GM13977 (cell line): ENCODE measurements at regions not wholly inside any gene's neighbourhood (a gene's known extent, or its start where the extent isn't known, plus 50 kb on each side); places are given as distances from the start of the nearest gene placed in this dataset.
"Not testable (repeated sequence)": the region's sequence is repeated elsewhere in the genome, so short reads cannot be mapped to it uniquely, and the experiment has no call there.

ENCODE experiments used
- DNase-seq: peaks from one replicate; pipeline ENCODE4 v3.0.0; 2012; ENCODE audit warnings: low spot score
- CTCF ChIP-seq: IDR thresholded peaks from 2 replicates; pipeline ENCODE4 v1.5.1; 2012; ENCODE audit warnings: mild to moderate bottlenecking, control low read depth; ENCODE audit not compliant: insufficient read depth; ENCODE audit errors: extremely low read depth, missing control alignments
- in situ Hi-C: fragments of 300-500 bp; cut with MboI; formaldehyde crosslinking; loops from one replicate; pipeline ENCODE4 v1.12.0; 2022; ENCODE audit warnings: low sequenced_read_pairs, low pct_unique_long_range_greater_than_20kb, mixed read lengths, inconsistent platforms; ENCODE audit not compliant: unreplicated experiment

GRCh38 chr2:122338000-122338399 is 582.5 kb downstream of the TSN start:
- TF ChIP-seq CTCF = no peak
- no peak for DNase-seq
- in situ Hi-C loops = no loop called here

DNA sequence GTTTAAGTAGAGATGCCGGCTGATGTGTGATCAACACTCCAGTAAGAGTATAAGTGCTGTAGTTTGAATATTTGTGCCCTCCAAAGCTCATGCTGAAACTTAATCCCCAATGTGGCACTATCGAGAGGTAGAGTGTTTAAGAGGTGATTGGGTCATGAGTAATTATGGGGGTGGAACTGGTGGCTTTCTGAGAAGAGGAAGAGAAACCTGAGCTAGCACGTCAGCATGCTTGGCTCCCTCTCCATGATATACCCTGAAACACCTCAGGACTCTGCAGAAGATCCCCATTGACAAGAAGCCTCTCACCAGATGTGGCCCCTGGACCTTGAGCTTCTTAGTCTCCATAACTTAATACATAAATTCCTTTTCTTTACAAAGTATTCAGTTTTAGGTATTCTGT is 584.8 kb downstream of the TSN start:
- DNase-seq = peak; percentile 19
- TF ChIP-seq CTCF = no peak

GRCh38 chr2:122341007-122341406 is 585.6 kb downstream of the TSN start:
- no peak for TF ChIP-seq CTCF
- in situ Hi-C loops = no loop called here

More for the DNA sequence above, 584.8 kb downstream of the TSN start:
- in situ Hi-C loops = no loop called here

DNA sequence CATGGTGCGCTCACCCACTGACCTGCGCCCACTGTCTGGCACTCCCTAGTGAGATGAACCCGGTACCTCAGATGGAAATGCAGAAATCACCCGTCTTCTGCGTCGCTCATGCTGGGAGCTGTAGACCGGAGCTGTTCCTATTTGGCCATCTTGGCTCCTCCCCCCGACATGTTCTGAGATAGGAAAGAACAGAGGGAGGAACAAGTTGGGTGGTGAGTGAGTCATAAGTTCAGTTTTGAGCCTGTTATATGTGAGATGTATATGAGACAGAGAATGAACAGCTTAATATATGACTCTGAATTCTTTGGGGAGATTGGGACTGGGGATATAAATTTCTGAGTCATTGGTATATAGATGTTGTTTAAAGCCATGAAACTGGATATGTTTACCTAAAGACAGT is 596.7 kb downstream of the TSN start:
- in situ Hi-C loops, DNase-seq: not testable (repeated sequence)

More at GRCh38 chr2:122341007-122341406, 585.6 kb downstream of the TSN start:
- no peak for DNase-seq

GRCh38 chr2:122357998-122358397 is 602.5 kb downstream of the TSN start:
- no peak for TF ChIP-seq CTCF
- no peak for DNase-seq
- in situ Hi-C loops = no loop called here

DNA sequence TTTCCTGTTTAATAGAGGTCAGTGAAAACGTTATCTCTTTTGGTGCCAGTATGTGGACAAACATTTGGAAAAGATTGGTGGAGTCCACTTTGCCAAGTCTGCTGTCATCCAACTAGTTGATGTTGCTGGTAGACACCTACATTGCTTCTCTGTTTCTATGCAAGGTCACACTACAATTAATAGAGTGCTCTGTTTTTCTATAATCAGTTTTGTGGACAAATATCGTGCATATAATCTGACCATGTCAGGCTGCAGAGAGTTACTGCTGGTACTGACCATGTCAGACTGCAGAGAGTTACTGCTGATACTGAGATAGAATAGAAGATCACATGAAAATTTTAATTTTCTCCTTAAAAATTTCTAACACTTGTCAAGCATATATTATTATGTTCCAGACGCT is 603.3 kb downstream of the TSN start:
- in situ Hi-C loops = no loop called here
- DNase-seq = no peak
- TF ChIP-seq CTCF = no peak

GRCh38 chr2:122363885-122364284 is 608.4 kb downstream of the TSN start:
- no peak for DNase-seq
- in situ Hi-C loops = no loop called here
- no peak for TF ChIP-seq CTCF
